Embryonic facial prominence (tissue), 1 donor: ENCODE measurements at regions not wholly inside any gene's neighbourhood (a gene's known extent, or its start where the extent isn't known, plus 50 kb on each side); places are given as distances from the start of the nearest gene placed in this dataset.
A peak's percentile ranks its signal among the peaks of the same experiment; 100 is the strongest.

Source experiments
- DNase-seq: peaks from one replicate; pipeline ENCODE4 v3.0.0-alpha.2; 2016; ENCODE audit errors: extremely low spot score

GRCh38 chr7:30212701-30213111, 71.7 kb upstream of the ZNRF2 start:
- DNase-seq = no peak

GRCh38 chr7:30213637-30214036, 70.8 kb upstream of the ZNRF2 start:
- DNase-seq = no peak

- no peak for DNase-seq
These were observed 69.7 kb upstream of the ZNRF2 start for GRCh38 chr7:30214651-30215137.

- no peak for DNase-seq
These were observed 62.6 kb upstream of the ZNRF2 start for GRCh38 chr7:30221764-30222163.

GRCh38 chr7:30222515-30223215, 61.7 kb upstream of the ZNRF2 start:
- no peak for DNase-seq

- DNase-seq = no peak
These were observed 60.5 kb upstream of the ZNRF2 start for GRCh38 chr7:30223896-30224295.

- DNase-seq = no peak
These were observed 59.8 kb upstream of the ZNRF2 start for GRCh38 chr7:30224511-30225062.

GRCh38 chr7:30225863-30226613, 58.4 kb upstream of the ZNRF2 start:
- peak; percentile 38 for DNase-seq

- DNase-seq = no peak
These were observed 57.7 kb upstream of the ZNRF2 start for GRCh38 chr7:30226614-30227268.

- no peak for DNase-seq
These were observed 53.1 kb upstream of the ZNRF2 start for GRCh38 chr7:30231271-30231670.

GRCh38 chr7:30232391-30232790, 52.0 kb upstream of the ZNRF2 start:
- no peak for DNase-seq
